ENCODE measurements at regions not wholly inside any gene's neighbourhood (a gene's known extent, or its start where the extent isn't known, plus 50 kb on each side); places are given as distances from the start of the nearest gene placed in this dataset.

GRCh38 chr20:60459212-60459611 lies 501.0 kb downstream of the CDH26 start:
- Histone ChIP-seq H3K4me3 (ENCODE audit: low read depth, low read length) (no peak overlapping the region), H3K36me3 (ENCODE audit: control insufficient read depth, insufficient read depth, low read length) (no peaks in the 10 kb centered on the region), H3K9me3 (ENCODE audit: control insufficient read depth, insufficient read depth, low read length) (no peaks in the 10 kb centered on the region), H3K27ac (ENCODE audit: low read depth, low read length) (no peak overlapping the region), H3K27me3 (ENCODE audit: control insufficient read depth, insufficient read depth, low read length) (peaks cover 2% of the 10 kb centered on the region), H3K4me1 (ENCODE audit: control insufficient read depth, insufficient read depth, low read length) (no peaks in the 10 kb centered on the region)
- DNase-seq (ENCODE audit: low read depth in 4 of 6, low spot score in 6 of 6) = no peak
- WGBS (ENCODE audit: insufficient coverage) = no CpG with 5 or more reads among the region's 3 CpGs

- Histone ChIP-seq H3K9me3 (ENCODE audit: control insufficient read depth, insufficient read depth, low read length) (no peaks in the 10 kb centered on the region), H3K27ac (ENCODE audit: low read depth, low read length) (no peak overlapping the region), H3K4me3 (ENCODE audit: low read depth, low read length) (no peak overlapping the region), H3K27me3 (ENCODE audit: control insufficient read depth, insufficient read depth, low read length) (peaks cover 2% of the 10 kb centered on the region), H3K4me1 (ENCODE audit: control insufficient read depth, insufficient read depth, low read length) (peaks cover 3% of the 10 kb centered on the region), H3K36me3 (ENCODE audit: control insufficient read depth, insufficient read depth, low read length) (no peaks in the 10 kb centered on the region)
- no peak for DNase-seq (ENCODE audit: low read depth in 4 of 6, low spot score in 6 of 6)
- WGBS (ENCODE audit: insufficient coverage) = no CpG with 5 or more reads among the region's 2 CpGs
Measured at GRCh38 chr20:60461993-60462392, 503.8 kb downstream of the CDH26 start.

- no peaks in the 10 kb centered on the region for H3K9me3 ChIP-seq (ENCODE audit: control insufficient read depth, insufficient read depth, low read length)
- peaks cover 3% of the 10 kb centered on the region for H3K4me1 ChIP-seq (ENCODE audit: control insufficient read depth, insufficient read depth, low read length)
- 100% methylated on average over 1 of the region's 2 CpGs for WGBS (ENCODE audit: insufficient coverage)
- H3K36me3 ChIP-seq (ENCODE audit: control insufficient read depth, insufficient read depth, low read length) = no peaks in the 10 kb centered on the region
- no peak for DNase-seq (ENCODE audit: low read depth in 4 of 6, low spot score in 6 of 6)
- no peak overlapping the region for H3K4me3 ChIP-seq (ENCODE audit: low read depth, low read length)
- peaks cover 2% of the 10 kb centered on the region for H3K27me3 ChIP-seq (ENCODE audit: control insufficient read depth, insufficient read depth, low read length)
- no peak overlapping the region for H3K27ac ChIP-seq (ENCODE audit: low read depth, low read length)
Measured at GRCh38 chr20:60463798-60464197, 505.6 kb downstream of the CDH26 start.

GRCh38 chr20:60465439-60465838 lies 507.2 kb downstream of the CDH26 start:
- Histone ChIP-seq H3K4me1 (ENCODE audit: control insufficient read depth, insufficient read depth, low read length) (peaks cover 3% of the 10 kb centered on the region), H3K27me3 (ENCODE audit: control insufficient read depth, insufficient read depth, low read length) (peaks cover 2% of the 10 kb centered on the region), H3K4me3 (ENCODE audit: low read depth, low read length) (no peak overlapping the region), H3K9me3 (ENCODE audit: control insufficient read depth, insufficient read depth, low read length) (no peaks in the 10 kb centered on the region), H3K36me3 (ENCODE audit: control insufficient read depth, insufficient read depth, low read length) (no peaks in the 10 kb centered on the region), H3K27ac (ENCODE audit: low read depth, low read length) (no peak overlapping the region)
- no peak for DNase-seq (ENCODE audit: low read depth in 4 of 6, low spot score in 6 of 6)
- 93% methylated on average over 4 of the region's 8 CpGs for WGBS (ENCODE audit: insufficient coverage)

- Histone ChIP-seq H3K4me1 (ENCODE audit: control insufficient read depth, insufficient read depth, low read length) (peaks cover 3% of the 10 kb centered on the region), H3K9me3 (ENCODE audit: control insufficient read depth, insufficient read depth, low read length) (no peaks in the 10 kb centered on the region), H3K4me3 (ENCODE audit: low read depth, low read length) (no peak overlapping the region), H3K36me3 (ENCODE audit: control insufficient read depth, insufficient read depth, low read length) (no peaks in the 10 kb centered on the region), H3K27ac (ENCODE audit: low read depth, low read length) (no peak overlapping the region), H3K27me3 (ENCODE audit: control insufficient read depth, insufficient read depth, low read length) (peaks cover 2% of the 10 kb centered on the region)
- WGBS (ENCODE audit: insufficient coverage) = 95% methylated on average over 3 of the region's 8 CpGs
- DNase-seq (ENCODE audit: low read depth in 4 of 6, low spot score in 6 of 6) = no peak
Measured at GRCh38 chr20:60465993-60466686, 507.9 kb downstream of the CDH26 start.

GRCh38 chr20:60466687-60467022 lies 508.4 kb downstream of the CDH26 start:
- H3K27me3 ChIP-seq (ENCODE audit: control insufficient read depth, insufficient read depth, low read length) = peaks cover 2% of the 10 kb centered on the region
- H3K4me1 ChIP-seq (ENCODE audit: control insufficient read depth, insufficient read depth, low read length) = peaks cover 3% of the 10 kb centered on the region
- H3K27ac ChIP-seq (ENCODE audit: low read depth, low read length) = no peak overlapping the region
- no peak for DNase-seq (ENCODE audit: low read depth in 4 of 6, low spot score in 6 of 6)
- H3K36me3 ChIP-seq (ENCODE audit: control insufficient read depth, insufficient read depth, low read length) = no peaks in the 10 kb centered on the region
- WGBS (ENCODE audit: insufficient coverage) = no CpG with 5 or more reads among the region's 1 CpG
- H3K4me3 ChIP-seq (ENCODE audit: low read depth, low read length) = no peak overlapping the region
- no peaks in the 10 kb centered on the region for H3K9me3 ChIP-seq (ENCODE audit: control insufficient read depth, insufficient read depth, low read length)

GRCh38 chr20:60467078-60467477 lies 508.9 kb downstream of the CDH26 start:
- H3K9me3 ChIP-seq (ENCODE audit: control insufficient read depth, insufficient read depth, low read length) = no peaks in the 10 kb centered on the region
- H3K27ac ChIP-seq (ENCODE audit: low read depth, low read length) = no peak overlapping the region
- peaks cover 3% of the 10 kb centered on the region for H3K4me1 ChIP-seq (ENCODE audit: control insufficient read depth, insufficient read depth, low read length)
- no peaks in the 10 kb centered on the region for H3K36me3 ChIP-seq (ENCODE audit: control insufficient read depth, insufficient read depth, low read length)
- WGBS (ENCODE audit: insufficient coverage) = 88% methylated on average over 2 of the region's 2 CpGs
- no peak overlapping the region for H3K4me3 ChIP-seq (ENCODE audit: low read depth, low read length)
- DNase-seq (ENCODE audit: low read depth in 4 of 6, low spot score in 6 of 6) = no peak
- peaks cover 2% of the 10 kb centered on the region for H3K27me3 ChIP-seq (ENCODE audit: control insufficient read depth, insufficient read depth, low read length)

GRCh38 chr20:60467771-60468170 lies 509.5 kb downstream of the CDH26 start:
- no CpG with 5 or more reads among the region's 4 CpGs for WGBS (ENCODE audit: insufficient coverage)
- no peak for DNase-seq (ENCODE audit: low read depth in 4 of 6, low spot score in 6 of 6)

GRCh38 chr20:60469829-60470228 lies 511.6 kb downstream of the CDH26 start:
- Histone ChIP-seq H3K4me3 (ENCODE audit: low read depth, low read length) (no peak overlapping the region), H3K9me3 (ENCODE audit: control insufficient read depth, insufficient read depth, low read length) (no peaks in the 10 kb centered on the region), H3K4me1 (ENCODE audit: control insufficient read depth, insufficient read depth, low read length) (peaks cover 5% of the 10 kb centered on the region), H3K36me3 (ENCODE audit: control insufficient read depth, insufficient read depth, low read length) (no peaks in the 10 kb centered on the region), H3K27me3 (ENCODE audit: control insufficient read depth, insufficient read depth, low read length) (no peaks in the 10 kb centered on the region), H3K27ac (ENCODE audit: low read depth, low read length) (no peak overlapping the region)
- 85% methylated on average over 4 of the region's 5 CpGs for WGBS (ENCODE audit: insufficient coverage)
- no peak for DNase-seq (ENCODE audit: low read depth in 4 of 6, low spot score in 6 of 6)

More at GRCh38 chr20:60467771-60468170, 509.5 kb downstream of the CDH26 start:
- Histone ChIP-seq H3K36me3 (ENCODE audit: control insufficient read depth, insufficient read depth, low read length) (no peaks in the 10 kb centered on the region), H3K27ac (ENCODE audit: low read depth, low read length) (no peak overlapping the region), H3K4me3 (ENCODE audit: low read depth, low read length) (no peak overlapping the region), H3K4me1 (ENCODE audit: control insufficient read depth, insufficient read depth, low read length) (peaks cover 5% of the 10 kb centered on the region), H3K27me3 (ENCODE audit: control insufficient read depth, insufficient read depth, low read length) (no peaks in the 10 kb centered on the region), H3K9me3 (ENCODE audit: control insufficient read depth, insufficient read depth, low read length) (no peaks in the 10 kb centered on the region)

GRCh38 chr20:60470366-60470765 lies 512.1 kb downstream of the CDH26 start:
- no peak overlapping the region for H3K4me3 ChIP-seq (ENCODE audit: low read depth, low read length)
- DNase-seq (ENCODE audit: low read depth in 4 of 6, low spot score in 6 of 6) = no peak
- WGBS (ENCODE audit: insufficient coverage) = 100% methylated on average over 1 of the region's 1 CpG

More at GRCh38 chr20:60470366-60470765, 512.1 kb downstream of the CDH26 start:
- H3K4me1 ChIP-seq (ENCODE audit: control insufficient read depth, insufficient read depth, low read length) = peaks cover 5% of the 10 kb centered on the region
- H3K27me3 ChIP-seq (ENCODE audit: control insufficient read depth, insufficient read depth, low read length) = no peaks in the 10 kb centered on the region
- no peak overlapping the region for H3K27ac ChIP-seq (ENCODE audit: low read depth, low read length)
- H3K36me3 ChIP-seq (ENCODE audit: control insufficient read depth, insufficient read depth, low read length) = no peaks in the 10 kb centered on the region
- no peaks in the 10 kb centered on the region for H3K9me3 ChIP-seq (ENCODE audit: control insufficient read depth, insufficient read depth, low read length)
